H1 (cell line): ENCODE measurements at regions not wholly inside any gene's neighbourhood (a gene's known extent, or its start where the extent isn't known, plus 50 kb on each side); places are given as distances from the start of the nearest gene placed in this dataset.

Source experiments
- TF ChIP-seq, protein P1 (sequence below): fragments of 300-600 bp; sonication (generic); IDR thresholded peaks from 2 replicates; pipeline ENCODE4 v1.7.1; 2012; ENCODE audit warnings: low read length, moderate library complexity, mild to moderate bottlenecking, inconsistent platforms; ENCODE audit not compliant: insufficient replicate concordance

DNA sequence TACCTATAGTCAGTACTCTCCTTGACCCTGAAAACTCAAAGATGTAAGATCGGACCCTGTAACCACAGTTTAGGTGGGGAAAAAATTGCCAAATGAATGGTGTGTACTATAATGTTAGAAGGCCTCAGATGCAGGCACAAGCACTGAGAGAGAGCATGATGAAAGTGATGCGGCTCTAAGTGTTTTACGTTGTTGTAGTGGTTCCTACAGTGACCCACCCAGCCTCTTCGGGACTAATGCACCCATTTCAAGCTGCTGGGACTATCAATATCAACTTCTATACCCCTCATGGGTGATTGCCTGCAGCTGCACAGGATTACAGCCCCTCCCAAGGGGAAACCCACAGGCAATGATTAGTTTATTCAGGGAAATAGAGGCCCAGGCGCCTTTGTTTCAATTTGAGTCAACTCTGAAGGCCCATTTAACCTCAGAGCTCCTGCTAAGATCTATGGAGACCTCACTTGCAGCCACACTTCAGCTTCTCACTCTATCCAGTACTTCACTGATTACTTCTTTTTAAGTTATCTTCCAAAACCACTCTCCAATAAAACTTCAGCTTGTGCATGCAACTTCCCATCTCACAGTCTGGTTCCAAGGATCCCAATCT is 340.7 kb downstream of the NR2F1-AS1 start (continued):
- TF ChIP-seq, protein P1, sequence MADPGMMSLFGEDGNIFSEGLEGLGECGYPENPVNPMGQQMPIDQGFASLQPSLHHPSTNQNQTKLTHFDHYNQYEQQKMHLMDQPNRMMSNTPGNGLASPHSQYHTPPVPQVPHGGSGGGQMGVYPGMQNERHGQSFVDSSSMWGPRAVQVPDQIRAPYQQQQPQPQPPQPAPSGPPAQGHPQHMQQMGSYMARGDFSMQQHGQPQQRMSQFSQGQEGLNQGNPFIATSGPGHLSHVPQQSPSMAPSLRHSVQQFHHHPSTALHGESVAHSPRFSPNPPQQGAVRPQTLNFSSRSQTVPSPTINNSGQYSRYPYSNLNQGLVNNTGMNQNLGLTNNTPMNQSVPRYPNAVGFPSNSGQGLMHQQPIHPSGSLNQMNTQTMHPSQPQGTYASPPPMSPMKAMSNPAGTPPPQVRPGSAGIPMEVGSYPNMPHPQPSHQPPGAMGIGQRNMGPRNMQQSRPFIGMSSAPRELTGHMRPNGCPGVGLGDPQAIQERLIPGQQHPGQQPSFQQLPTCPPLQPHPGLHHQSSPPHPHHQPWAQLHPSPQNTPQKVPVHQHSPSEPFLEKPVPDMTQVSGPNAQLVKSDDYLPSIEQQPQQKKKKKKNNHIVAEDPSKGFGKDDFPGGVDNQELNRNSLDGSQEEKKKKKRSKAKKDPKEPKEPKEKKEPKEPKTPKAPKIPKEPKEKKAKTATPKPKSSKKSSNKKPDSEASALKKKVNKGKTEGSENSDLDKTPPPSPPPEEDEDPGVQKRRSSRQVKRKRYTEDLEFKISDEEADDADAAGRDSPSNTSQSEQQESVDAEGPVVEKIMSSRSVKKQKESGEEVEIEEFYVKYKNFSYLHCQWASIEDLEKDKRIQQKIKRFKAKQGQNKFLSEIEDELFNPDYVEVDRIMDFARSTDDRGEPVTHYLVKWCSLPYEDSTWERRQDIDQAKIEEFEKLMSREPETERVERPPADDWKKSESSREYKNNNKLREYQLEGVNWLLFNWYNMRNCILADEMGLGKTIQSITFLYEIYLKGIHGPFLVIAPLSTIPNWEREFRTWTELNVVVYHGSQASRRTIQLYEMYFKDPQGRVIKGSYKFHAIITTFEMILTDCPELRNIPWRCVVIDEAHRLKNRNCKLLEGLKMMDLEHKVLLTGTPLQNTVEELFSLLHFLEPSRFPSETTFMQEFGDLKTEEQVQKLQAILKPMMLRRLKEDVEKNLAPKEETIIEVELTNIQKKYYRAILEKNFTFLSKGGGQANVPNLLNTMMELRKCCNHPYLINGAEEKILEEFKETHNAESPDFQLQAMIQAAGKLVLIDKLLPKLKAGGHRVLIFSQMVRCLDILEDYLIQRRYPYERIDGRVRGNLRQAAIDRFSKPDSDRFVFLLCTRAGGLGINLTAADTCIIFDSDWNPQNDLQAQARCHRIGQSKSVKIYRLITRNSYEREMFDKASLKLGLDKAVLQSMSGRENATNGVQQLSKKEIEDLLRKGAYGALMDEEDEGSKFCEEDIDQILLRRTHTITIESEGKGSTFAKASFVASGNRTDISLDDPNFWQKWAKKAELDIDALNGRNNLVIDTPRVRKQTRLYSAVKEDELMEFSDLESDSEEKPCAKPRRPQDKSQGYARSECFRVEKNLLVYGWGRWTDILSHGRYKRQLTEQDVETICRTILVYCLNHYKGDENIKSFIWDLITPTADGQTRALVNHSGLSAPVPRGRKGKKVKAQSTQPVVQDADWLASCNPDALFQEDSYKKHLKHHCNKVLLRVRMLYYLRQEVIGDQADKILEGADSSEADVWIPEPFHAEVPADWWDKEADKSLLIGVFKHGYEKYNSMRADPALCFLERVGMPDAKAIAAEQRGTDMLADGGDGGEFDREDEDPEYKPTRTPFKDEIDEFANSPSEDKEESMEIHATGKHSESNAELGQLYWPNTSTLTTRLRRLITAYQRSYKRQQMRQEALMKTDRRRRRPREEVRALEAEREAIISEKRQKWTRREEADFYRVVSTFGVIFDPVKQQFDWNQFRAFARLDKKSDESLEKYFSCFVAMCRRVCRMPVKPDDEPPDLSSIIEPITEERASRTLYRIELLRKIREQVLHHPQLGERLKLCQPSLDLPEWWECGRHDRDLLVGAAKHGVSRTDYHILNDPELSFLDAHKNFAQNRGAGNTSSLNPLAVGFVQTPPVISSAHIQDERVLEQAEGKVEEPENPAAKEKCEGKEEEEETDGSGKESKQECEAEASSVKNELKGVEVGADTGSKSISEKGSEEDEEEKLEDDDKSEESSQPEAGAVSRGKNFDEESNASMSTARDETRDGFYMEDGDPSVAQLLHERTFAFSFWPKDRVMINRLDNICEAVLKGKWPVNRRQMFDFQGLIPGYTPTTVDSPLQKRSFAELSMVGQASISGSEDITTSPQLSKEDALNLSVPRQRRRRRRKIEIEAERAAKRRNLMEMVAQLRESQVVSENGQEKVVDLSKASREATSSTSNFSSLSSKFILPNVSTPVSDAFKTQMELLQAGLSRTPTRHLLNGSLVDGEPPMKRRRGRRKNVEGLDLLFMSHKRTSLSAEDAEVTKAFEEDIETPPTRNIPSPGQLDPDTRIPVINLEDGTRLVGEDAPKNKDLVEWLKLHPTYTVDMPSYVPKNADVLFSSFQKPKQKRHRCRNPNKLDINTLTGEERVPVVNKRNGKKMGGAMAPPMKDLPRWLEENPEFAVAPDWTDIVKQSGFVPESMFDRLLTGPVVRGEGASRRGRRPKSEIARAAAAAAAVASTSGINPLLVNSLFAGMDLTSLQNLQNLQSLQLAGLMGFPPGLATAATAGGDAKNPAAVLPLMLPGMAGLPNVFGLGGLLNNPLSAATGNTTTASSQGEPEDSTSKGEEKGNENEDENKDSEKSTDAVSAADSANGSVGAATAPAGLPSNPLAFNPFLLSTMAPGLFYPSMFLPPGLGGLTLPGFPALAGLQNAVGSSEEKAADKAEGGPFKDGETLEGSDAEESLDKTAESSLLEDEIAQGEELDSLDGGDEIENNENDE: no peak
